ENCODE measurements at regions not wholly inside any gene's neighbourhood (a gene's known extent, or its start where the extent isn't known, plus 50 kb on each side); places are given as distances from the start of the nearest gene placed in this dataset.

DNA sequence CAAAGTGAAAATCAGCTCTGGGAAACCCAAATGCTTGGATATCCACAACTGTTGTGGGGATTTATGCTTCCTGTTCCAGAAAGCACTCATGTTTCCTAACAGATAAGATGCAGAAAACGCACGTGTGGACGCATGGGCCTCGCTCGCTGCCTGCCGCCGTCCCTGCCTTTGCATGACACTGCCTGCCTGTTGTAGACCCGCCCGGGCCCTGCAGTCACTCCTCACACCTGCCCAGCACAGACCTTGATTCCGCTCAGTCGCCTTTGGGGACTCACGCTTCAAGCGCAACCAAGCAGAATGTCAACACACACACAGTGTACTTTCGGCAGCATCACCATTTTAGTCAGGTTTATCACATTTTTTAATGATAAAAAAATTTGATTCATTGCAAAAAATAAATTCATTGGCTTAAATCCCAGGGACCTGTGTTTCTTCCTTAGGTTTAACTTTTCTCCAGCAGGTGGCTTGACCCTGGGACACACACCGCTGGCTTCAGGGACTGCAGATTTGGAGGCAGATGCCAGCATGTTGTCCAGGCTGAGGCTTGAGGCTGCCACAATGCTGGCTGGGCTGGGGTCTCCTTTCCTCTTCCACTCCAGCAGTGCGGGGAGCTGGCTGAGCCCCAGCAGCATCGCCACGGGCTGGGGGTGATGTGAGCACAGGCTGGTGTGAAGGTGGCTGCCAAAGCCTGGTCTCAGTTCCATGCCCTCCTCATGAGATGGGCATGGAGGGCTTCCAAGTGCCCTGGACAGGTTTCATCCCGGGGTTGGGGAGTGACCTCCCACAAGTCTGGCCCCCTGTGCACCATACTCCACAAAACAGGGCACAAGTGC lies 416.9 kb upstream of the IRX4 start:
- no peak for DNase-seq
- Histone ChIP-seq H3K9me3 (no peaks in the 10 kb centered on the region), H3K4me1 (no peaks in the 10 kb centered on the region), H3K27ac (no peak overlapping the region), H3K4me3 (no peak overlapping the region), H3K36me3 (no peaks in the 10 kb centered on the region), H3K27me3 (replicated peaks in 1 of 7) (peaks cover 0 to 18% (median 0%) of the 10 kb centered on the region in 7 donors)
- no peak for TF ChIP-seq POLR2AphosphoS5 (IDR thresholded peaks at IDR 0.05)
- TF ChIP-seq, protein P1, sequence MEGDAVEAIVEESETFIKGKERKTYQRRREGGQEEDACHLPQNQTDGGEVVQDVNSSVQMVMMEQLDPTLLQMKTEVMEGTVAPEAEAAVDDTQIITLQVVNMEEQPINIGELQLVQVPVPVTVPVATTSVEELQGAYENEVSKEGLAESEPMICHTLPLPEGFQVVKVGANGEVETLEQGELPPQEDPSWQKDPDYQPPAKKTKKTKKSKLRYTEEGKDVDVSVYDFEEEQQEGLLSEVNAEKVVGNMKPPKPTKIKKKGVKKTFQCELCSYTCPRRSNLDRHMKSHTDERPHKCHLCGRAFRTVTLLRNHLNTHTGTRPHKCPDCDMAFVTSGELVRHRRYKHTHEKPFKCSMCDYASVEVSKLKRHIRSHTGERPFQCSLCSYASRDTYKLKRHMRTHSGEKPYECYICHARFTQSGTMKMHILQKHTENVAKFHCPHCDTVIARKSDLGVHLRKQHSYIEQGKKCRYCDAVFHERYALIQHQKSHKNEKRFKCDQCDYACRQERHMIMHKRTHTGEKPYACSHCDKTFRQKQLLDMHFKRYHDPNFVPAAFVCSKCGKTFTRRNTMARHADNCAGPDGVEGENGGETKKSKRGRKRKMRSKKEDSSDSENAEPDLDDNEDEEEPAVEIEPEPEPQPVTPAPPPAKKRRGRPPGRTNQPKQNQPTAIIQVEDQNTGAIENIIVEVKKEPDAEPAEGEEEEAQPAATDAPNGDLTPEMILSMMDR (IDR thresholded peaks at IDR 0.05 in 8 of 11, conservative IDR thresholded peaks at IDR 0.05 in 3 of 11): no peak
- TF ChIP-seq POLR2A (IDR thresholded peaks at IDR 0.05): no peak
- 56 to 66% (median 62%) methylated on average over 17 to 19 of the region's 19 CpGs for WGBS, 5 donors
- intact Hi-C loops (cut with DNase I; ENCODE audit: low total_unique reads): no loop called here

DNA sequence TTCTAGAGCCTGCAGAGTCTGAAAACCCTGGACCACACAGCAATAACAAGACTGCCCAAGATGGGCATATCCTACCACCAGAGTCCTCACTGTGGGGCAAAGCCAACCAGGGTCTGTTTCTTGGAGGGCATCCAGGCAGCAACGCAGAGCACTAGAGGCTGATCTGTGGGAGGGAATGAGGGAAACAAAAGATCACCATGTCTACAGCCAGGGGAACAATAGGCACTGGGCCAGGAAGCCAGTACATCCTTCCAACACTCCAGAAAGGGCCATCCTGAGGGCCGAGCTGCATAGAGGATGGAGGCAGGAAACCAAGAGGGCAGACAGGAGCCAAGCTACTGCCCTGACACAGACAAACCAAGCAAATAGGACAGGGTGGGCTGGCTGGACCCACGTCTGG lies 416.1 kb upstream of the IRX4 start:
- TF ChIP-seq, protein P1 (IDR thresholded peaks at IDR 0.05 in 8 of 11, conservative IDR thresholded peaks at IDR 0.05 in 3 of 11): no peak
- TF ChIP-seq POLR2AphosphoS5 (IDR thresholded peaks at IDR 0.05): no peak
- no peak for TF ChIP-seq POLR2A (IDR thresholded peaks at IDR 0.05)
- intact Hi-C loops (cut with DNase I; ENCODE audit: low total_unique reads): no loop called here
- H3K36me3 ChIP-seq: no peaks in the 10 kb centered on the region
- 9 to 21% (median 14%) methylated on average over 3 of the region's 3 CpGs for WGBS, 5 donors
- H3K9me3 ChIP-seq: no peaks in the 10 kb centered on the region
- no peak overlapping the region for H3K27ac ChIP-seq
- DNase-seq: no peak
- no peak overlapping the region for H3K4me3 ChIP-seq
- H3K27me3 ChIP-seq (replicated peaks in 1 of 7): peaks cover 0 to 18% (median 0%) of the 10 kb centered on the region in 7 donors
- H3K4me1 ChIP-seq: no peaks in the 10 kb centered on the region

DNA sequence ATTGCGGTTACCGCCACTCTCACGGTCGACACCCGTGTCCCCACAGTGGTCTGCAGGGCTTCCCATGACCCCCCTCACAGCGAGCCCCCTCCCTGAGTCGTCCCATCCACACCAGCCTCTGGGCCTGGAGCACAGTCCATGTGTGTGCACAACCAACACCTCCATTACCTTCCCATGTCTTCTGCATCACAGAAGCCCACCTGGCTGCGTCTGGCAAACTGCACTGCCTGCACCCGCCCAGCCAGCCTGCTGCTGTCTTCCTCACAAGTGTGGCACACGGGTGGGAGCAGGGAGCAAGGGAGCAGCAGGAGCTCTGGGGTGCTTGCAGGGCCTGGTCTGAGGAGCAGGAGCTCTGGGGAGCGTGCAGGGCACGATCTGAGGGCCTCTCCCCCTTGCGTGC lies 415.3 kb upstream of the IRX4 start:
- H3K9me3 ChIP-seq: no peaks in the 10 kb centered on the region
- WGBS, 5 donors: 76 to 92% (median 85%) methylated on average over 9 to 13 of the region's 13 CpGs
- H3K27ac ChIP-seq: no peak overlapping the region
- no peak for DNase-seq
- no peak overlapping the region for H3K4me3 ChIP-seq
- no peaks in the 10 kb centered on the region for H3K4me1 ChIP-seq
- TF ChIP-seq POLR2A (IDR thresholded peaks at IDR 0.05): no peak
- TF ChIP-seq, protein P1 (IDR thresholded peaks at IDR 0.05 in 8 of 11, conservative IDR thresholded peaks at IDR 0.05 in 3 of 11): no peak
- no peak for TF ChIP-seq POLR2AphosphoS5 (IDR thresholded peaks at IDR 0.05)
- intact Hi-C loops (cut with DNase I; ENCODE audit: low total_unique reads): no loop called here
- H3K27me3 ChIP-seq (replicated peaks in 1 of 7): peaks cover 0 to 18% (median 0%) of the 10 kb centered on the region in 7 donors
- no peaks in the 10 kb centered on the region for H3K36me3 ChIP-seq

DNA sequence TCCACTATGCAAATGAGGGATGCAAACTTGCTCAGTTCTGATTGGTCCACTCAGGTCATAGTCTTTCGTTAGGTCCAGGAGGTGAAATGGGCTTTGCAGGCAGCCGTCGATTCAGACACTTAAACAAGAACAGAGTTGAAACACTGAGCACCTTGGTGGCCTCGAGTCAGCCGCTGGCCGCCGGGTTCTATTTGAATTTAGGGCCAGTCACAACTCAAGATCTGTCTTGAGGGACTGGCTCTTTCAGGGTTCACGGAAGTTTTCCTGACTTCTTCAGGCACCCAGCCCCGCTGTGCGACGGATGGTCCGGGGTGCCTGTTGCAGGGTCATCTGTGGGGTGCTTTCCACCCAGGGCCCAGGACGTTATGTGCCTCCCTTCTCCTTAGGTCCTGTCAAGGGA lies 412.8 kb upstream of the IRX4 start:
- 87 to 96% (median 90%) methylated on average over 13 of the region's 13 CpGs for WGBS, 5 donors
- intact Hi-C loops (cut with DNase I; ENCODE audit: low total_unique reads): no loop called here
- H3K27ac ChIP-seq: no peak overlapping the region
- no peaks in the 10 kb centered on the region for H3K36me3 ChIP-seq
- H3K27me3 ChIP-seq (replicated peaks in 1 of 7): peaks cover 0 to 12% (median 0%) of the 10 kb centered on the region in 7 donors
- DNase-seq: no peak
- TF ChIP-seq POLR2A (IDR thresholded peaks at IDR 0.05): no peak
- TF ChIP-seq, protein P1 (IDR thresholded peaks at IDR 0.05 in 8 of 11, conservative IDR thresholded peaks at IDR 0.05 in 3 of 11): no peak
- TF ChIP-seq POLR2AphosphoS5 (IDR thresholded peaks at IDR 0.05): no peak
- H3K4me1 ChIP-seq: no peaks in the 10 kb centered on the region
- H3K4me3 ChIP-seq: no peak overlapping the region
- no peaks in the 10 kb centered on the region for H3K9me3 ChIP-seq

Measured in spleen (tissue), 11 donors.